Left lung (tissue), 4 donors: ENCODE measurements at regions not wholly inside any gene's neighbourhood (a gene's known extent, or its start where the extent isn't known, plus 50 kb on each side); places are given as distances from the start of the nearest gene placed in this dataset.

Experiments used
- ATAC-seq: fragments of 200-7000 bp; cut with Tn5 transposase; one replicate; pipeline ENCODE4 v1.9.1; 2020; ENCODE audit warnings: moderate library complexity
- DNase-seq, 4 donors: peaks; one replicate each; pipeline ENCODE4 v3.0.0-alpha.2; 2013 to 2020
- H3K27ac ChIP-seq, 2 donors: fragments of 200-600 bp; sonication (generic) in 1 of 2; one replicate each; pipeline versions ENCODE4 v1.5.0 to v1.8.0; 2020 to 2021
- H3K27me3 ChIP-seq, 2 donors: fragments of 200-600 bp; sonication (generic) in 1 of 2; one replicate each; pipeline versions ENCODE4 v1.5.0 to v1.8.0; 2020 to 2021
- H3K36me3 ChIP-seq, 2 donors: fragments of 200-600 bp; sonication (generic) in 1 of 2; one replicate each; pipeline versions ENCODE4 v1.5.0 to v1.8.0; 2020 to 2021
- H3K4me1 ChIP-seq, 2 donors: fragments of 200-600 bp; one replicate each; pipeline ENCODE4 v1.8.0; 2021
- H3K4me3 ChIP-seq, 2 donors: fragments of 200-600 bp; sonication (generic) in 1 of 2; one replicate each; pipeline versions ENCODE4 v1.5.0 to v1.8.0; 2020 to 2021; ENCODE audit warnings: mild to moderate bottlenecking in 1 of 2
- H3K9me3 ChIP-seq, 2 donors: fragments of 200-600 bp; sonication (generic) in 1 of 2; one replicate each; pipeline versions ENCODE4 v1.5.0 to v1.8.0; 2020 to 2021
- intact Hi-C, 2 donors: fragments of 100-400 bp; cut with DNase I; formaldehyde crosslinking; loops; one replicate each; pipeline versions ENCODE4 v1.11.2 to v1.14.2; 2022
- TF ChIP-seq, protein P1 (sequence below), 2 donors: fragments of 200-600 bp; sonication (generic) in 1 of 2; IDR thresholded peaks; one replicate each; pipeline versions ENCODE4 v1.5.0 to v1.8.0; 2021; ENCODE audit warnings: antibody characterized with exemption in 2 of 2
- donor health status: DM: no; HTN: yes; CAD: no.
- donor health status: DM: no; HTN: no; CAD: no.

- Histone ChIP-seq H3K4me1 (no peaks in the 10 kb centered on the region), H3K9me3 (no peaks in the 10 kb centered on the region), H3K27me3 (no peaks in the 10 kb centered on the region), H3K4me3 (no peak overlapping the region), H3K36me3 (no peaks in the 10 kb centered on the region), H3K27ac (no peak overlapping the region)
- TF ChIP-seq, protein P1, sequence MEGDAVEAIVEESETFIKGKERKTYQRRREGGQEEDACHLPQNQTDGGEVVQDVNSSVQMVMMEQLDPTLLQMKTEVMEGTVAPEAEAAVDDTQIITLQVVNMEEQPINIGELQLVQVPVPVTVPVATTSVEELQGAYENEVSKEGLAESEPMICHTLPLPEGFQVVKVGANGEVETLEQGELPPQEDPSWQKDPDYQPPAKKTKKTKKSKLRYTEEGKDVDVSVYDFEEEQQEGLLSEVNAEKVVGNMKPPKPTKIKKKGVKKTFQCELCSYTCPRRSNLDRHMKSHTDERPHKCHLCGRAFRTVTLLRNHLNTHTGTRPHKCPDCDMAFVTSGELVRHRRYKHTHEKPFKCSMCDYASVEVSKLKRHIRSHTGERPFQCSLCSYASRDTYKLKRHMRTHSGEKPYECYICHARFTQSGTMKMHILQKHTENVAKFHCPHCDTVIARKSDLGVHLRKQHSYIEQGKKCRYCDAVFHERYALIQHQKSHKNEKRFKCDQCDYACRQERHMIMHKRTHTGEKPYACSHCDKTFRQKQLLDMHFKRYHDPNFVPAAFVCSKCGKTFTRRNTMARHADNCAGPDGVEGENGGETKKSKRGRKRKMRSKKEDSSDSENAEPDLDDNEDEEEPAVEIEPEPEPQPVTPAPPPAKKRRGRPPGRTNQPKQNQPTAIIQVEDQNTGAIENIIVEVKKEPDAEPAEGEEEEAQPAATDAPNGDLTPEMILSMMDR (IDR thresholded peaks at IDR 0.05), result no peak
- DNase-seq (no peak), ATAC-seq (no peak)
- intact Hi-C loops, result no loop called here
Measured at GRCh38 chr19:31179471-31179852, 169.8 kb downstream of the TSHZ3 start.

GRCh38 chr19:31178833-31179470 is 170.3 kb downstream of the TSHZ3 start:
- no peaks in the 10 kb centered on the region for H3K27me3 ChIP-seq
- H3K36me3 ChIP-seq, result no peaks in the 10 kb centered on the region
- ATAC-seq (no peak), DNase-seq (no peak)
- intact Hi-C loops, result no loop called here
- H3K27ac ChIP-seq, result no peak overlapping the region
- TF ChIP-seq, protein P1 (IDR thresholded peaks at IDR 0.05), result no peak
- H3K4me1 ChIP-seq, result no peaks in the 10 kb centered on the region
- no peaks in the 10 kb centered on the region for H3K9me3 ChIP-seq
- H3K4me3 ChIP-seq, result no peak overlapping the region

GRCh38 chr19:31177246-31177645 is 172.0 kb downstream of the TSHZ3 start:
- DNase-seq (no peak), ATAC-seq (no peak)
- no peak overlapping the region for H3K4me3 ChIP-seq
- H3K27me3 ChIP-seq, result no peaks in the 10 kb centered on the region
- TF ChIP-seq, protein P1 (IDR thresholded peaks at IDR 0.05), result no peak
- no peak overlapping the region for H3K27ac ChIP-seq
- intact Hi-C loops, result no loop called here
- no peaks in the 10 kb centered on the region for H3K9me3 ChIP-seq
- no peaks in the 10 kb centered on the region for H3K4me1 ChIP-seq
- no peaks in the 10 kb centered on the region for H3K36me3 ChIP-seq

DNA sequence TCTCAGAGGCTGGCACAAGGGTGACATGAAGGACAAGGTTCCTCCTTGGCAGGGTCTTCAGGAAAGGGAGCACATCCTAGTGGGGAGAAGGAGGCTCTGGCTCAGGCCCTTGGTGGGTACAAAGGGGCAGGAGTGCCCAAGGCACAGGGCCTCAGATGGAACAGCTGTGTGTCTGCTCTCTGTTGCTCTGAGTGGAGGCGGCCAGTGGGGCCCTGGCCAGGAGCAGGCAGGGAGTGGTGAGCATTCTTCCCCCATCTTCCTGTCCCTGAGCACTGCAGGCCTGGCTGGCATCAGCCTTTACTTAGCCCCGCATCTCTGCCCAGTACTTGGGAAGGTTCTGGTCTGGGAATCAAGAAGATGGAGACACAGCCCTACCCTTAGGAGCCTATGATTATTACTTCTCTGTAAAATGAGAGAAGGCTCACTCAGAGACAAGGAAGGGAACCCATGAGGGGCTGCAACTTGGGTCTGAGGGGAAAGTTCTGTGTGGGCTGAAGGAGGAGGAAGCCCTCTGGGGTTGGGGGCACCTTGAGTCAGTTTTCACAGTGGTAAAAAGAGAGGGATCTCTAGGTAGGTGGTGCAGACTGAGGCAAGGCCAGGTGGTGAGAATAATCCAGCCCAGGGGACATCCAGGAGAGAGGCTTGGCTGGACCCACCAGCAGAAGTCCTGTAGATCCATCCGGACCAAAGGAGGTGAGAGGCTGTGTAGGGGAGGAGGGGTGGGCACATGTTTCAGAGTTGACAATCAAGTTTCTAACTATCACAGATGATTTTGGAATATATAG is 173.5 kb downstream of the TSHZ3 start:
- ATAC-seq, result no peak
- H3K36me3 ChIP-seq, result no peaks in the 10 kb centered on the region
- no peaks in the 10 kb centered on the region for H3K9me3 ChIP-seq
- no peak for DNase-seq
- TF ChIP-seq, protein P1 (IDR thresholded peaks at IDR 0.05), result no peak
- intact Hi-C loops, result no loop called here
- H3K4me1 ChIP-seq, result no peaks in the 10 kb centered on the region
- no peak overlapping the region for H3K27ac ChIP-seq
- no peaks in the 10 kb centered on the region for H3K27me3 ChIP-seq
- no peak overlapping the region for H3K4me3 ChIP-seq

DNA sequence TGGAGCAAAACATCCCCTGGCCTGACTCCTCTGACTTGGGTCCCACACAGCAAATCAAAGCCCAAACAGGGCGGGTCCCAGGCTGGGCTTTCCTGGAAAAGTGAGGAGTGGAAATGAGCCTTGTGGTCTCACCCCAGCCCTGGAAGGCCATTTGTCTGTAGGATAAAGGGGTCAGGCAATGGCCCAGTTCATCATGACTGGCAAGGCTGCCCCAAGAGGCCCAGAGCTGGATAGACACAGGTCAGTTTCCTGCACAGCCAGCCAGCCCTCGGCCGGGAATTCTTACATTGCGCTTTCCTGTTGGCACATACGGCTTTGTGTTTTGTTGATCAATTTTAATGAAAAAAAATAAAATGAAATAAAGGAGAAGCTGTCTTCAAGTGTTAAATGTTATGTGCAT is 174.3 kb downstream of the TSHZ3 start:
- Histone ChIP-seq H3K36me3 (no peaks in the 10 kb centered on the region), H3K4me1 (no peaks in the 10 kb centered on the region), H3K27ac (no peak overlapping the region), H3K9me3 (no peaks in the 10 kb centered on the region), H3K27me3 (no peaks in the 10 kb centered on the region), H3K4me3 (no peak overlapping the region)
- intact Hi-C loops, result no loop called here
- TF ChIP-seq, protein P1 (IDR thresholded peaks at IDR 0.05), result no peak
- ATAC-seq, result no peak
- DNase-seq, result no peak
